ENCODE measurements at regions not wholly inside any gene's neighbourhood (a gene's known extent, or its start where the extent isn't known, plus 50 kb on each side); places are given as distances from the start of the nearest gene placed in this dataset.

- no TSS peak for BruUV-seq (replicated peaks)
- TF ChIP-seq EZH2phosphoT487 (IDR thresholded peaks at IDR 0.05; ENCODE audit: borderline replicate concordance, low read length) (no peak), EZH2 (IDR thresholded peaks at IDR 0.05; ENCODE audit: low read length, unreplicated experiment) (no peak)
- TF ChIP-seq, protein P1, sequence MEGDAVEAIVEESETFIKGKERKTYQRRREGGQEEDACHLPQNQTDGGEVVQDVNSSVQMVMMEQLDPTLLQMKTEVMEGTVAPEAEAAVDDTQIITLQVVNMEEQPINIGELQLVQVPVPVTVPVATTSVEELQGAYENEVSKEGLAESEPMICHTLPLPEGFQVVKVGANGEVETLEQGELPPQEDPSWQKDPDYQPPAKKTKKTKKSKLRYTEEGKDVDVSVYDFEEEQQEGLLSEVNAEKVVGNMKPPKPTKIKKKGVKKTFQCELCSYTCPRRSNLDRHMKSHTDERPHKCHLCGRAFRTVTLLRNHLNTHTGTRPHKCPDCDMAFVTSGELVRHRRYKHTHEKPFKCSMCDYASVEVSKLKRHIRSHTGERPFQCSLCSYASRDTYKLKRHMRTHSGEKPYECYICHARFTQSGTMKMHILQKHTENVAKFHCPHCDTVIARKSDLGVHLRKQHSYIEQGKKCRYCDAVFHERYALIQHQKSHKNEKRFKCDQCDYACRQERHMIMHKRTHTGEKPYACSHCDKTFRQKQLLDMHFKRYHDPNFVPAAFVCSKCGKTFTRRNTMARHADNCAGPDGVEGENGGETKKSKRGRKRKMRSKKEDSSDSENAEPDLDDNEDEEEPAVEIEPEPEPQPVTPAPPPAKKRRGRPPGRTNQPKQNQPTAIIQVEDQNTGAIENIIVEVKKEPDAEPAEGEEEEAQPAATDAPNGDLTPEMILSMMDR (conservative IDR thresholded peaks at IDR 0.05; ENCODE audit: low read depth, low read length), result no peak
- DNase-seq, result no peak
- Histone ChIP-seq H3K4me3 (ENCODE audit: low read length) (no peak overlapping the region), H3K4me1 (ENCODE audit: insufficient read depth, low read length) (no peaks in the 10 kb centered on the region), H3K4me2 (ENCODE audit: low read length) (no peak overlapping the region), H3K9me3 (ENCODE audit: low read length) (no peaks in the 10 kb centered on the region), H3K9ac (ENCODE audit: low read length) (no peak overlapping the region), H3K79me2 (ENCODE audit: low read length) (no peaks in the 10 kb centered on the region), H3K27me3 (ENCODE audit: low read length) (peaks cover 17% of the 10 kb centered on the region; the same call in 1 of the 2 replicates), H2AFZ (ENCODE audit: low read length) (no peak overlapping the region), H3K27ac (ENCODE audit: low read length) (no peak overlapping the region), H3F3A (ENCODE audit: low read length, unreplicated experiment) (no peaks in the 10 kb centered on the region), H3K9me2 (replicated peaks; ENCODE audit: low read length) (no peaks in the 10 kb centered on the region), H4K20me1 (ENCODE audit: low read length) (no peaks in the 10 kb centered on the region), H3K36me3 (ENCODE audit: low read depth, low read length) (no peaks in the 10 kb centered on the region)
- no peak for ATAC-seq
- ChIA-PET CTCF (interaction anchor here (0.6 kb wide), 1 partner anchor 10 kb away, joined by 3 read pairs; no protein-coding TSS in a partner anchor), POLR2A (ENCODE audit: unreplicated experiment) (no interaction called here)
- intact Hi-C loops (cut with micrococcal nuclease), result no loop called here
These were observed 189.4 kb upstream of the MTPN start for GRCh38 chr7:136166521-136166920.

GRCh38 chr7:136163340-136163801, 186.2 kb upstream of the MTPN start:
- Histone ChIP-seq H4K20me1 (ENCODE audit: low read length) (no peaks in the 10 kb centered on the region), H3K9me2 (replicated peaks; ENCODE audit: low read length) (no peaks in the 10 kb centered on the region), H3K4me2 (ENCODE audit: low read length) (no peak overlapping the region), H3F3A (ENCODE audit: low read length, unreplicated experiment) (no peaks in the 10 kb centered on the region), H3K27ac (ENCODE audit: low read length) (no peak overlapping the region), H3K9ac (ENCODE audit: low read length) (no peak overlapping the region), H3K4me3 (ENCODE audit: low read length) (no peak overlapping the region), H3K27me3 (ENCODE audit: low read length) (peaks cover under 1% of the 10 kb centered on the region; the same call in 1 of the 2 replicates), H3K79me2 (ENCODE audit: low read length) (no peaks in the 10 kb centered on the region), H3K36me3 (ENCODE audit: low read depth, low read length) (no peaks in the 10 kb centered on the region), H3K9me3 (ENCODE audit: low read length) (no peaks in the 10 kb centered on the region), H2AFZ (ENCODE audit: low read length) (no peak overlapping the region), H3K4me1 (ENCODE audit: insufficient read depth, low read length) (no peaks in the 10 kb centered on the region)
- no peak for ATAC-seq
- BruUV-seq (replicated peaks), result no TSS peak
- intact Hi-C loops (cut with micrococcal nuclease), result no loop called here
- TF ChIP-seq EZH2 (IDR thresholded peaks at IDR 0.05; ENCODE audit: low read length, unreplicated experiment), result no peak
- TF ChIP-seq, protein P1 (conservative IDR thresholded peaks at IDR 0.05; ENCODE audit: low read depth, low read length), result no peak
- TF ChIP-seq EZH2phosphoT487 (IDR thresholded peaks at IDR 0.05; ENCODE audit: borderline replicate concordance, low read length), result no peak
- DNase-seq, result no peak
- CTCF ChIA-PET, result no interaction called here
- POLR2A ChIA-PET (ENCODE audit: unreplicated experiment), result no interaction called here

- Histone ChIP-seq H3K4me2 (ENCODE audit: low read length) (no peak overlapping the region), H3F3A (ENCODE audit: low read length, unreplicated experiment) (no peaks in the 10 kb centered on the region), H3K79me2 (ENCODE audit: low read length) (no peaks in the 10 kb centered on the region), H3K9ac (ENCODE audit: low read length) (no peak overlapping the region), H4K20me1 (ENCODE audit: low read length) (no peaks in the 10 kb centered on the region), H2AFZ (ENCODE audit: low read length) (no peak overlapping the region), H3K4me1 (ENCODE audit: insufficient read depth, low read length) (no peaks in the 10 kb centered on the region), H3K36me3 (ENCODE audit: low read depth, low read length) (no peaks in the 10 kb centered on the region), H3K9me3 (ENCODE audit: low read length) (no peaks in the 10 kb centered on the region), H3K9me2 (replicated peaks; ENCODE audit: low read length) (no peaks in the 10 kb centered on the region), H3K4me3 (ENCODE audit: low read length) (no peak overlapping the region), H3K27ac (ENCODE audit: low read length) (no peak overlapping the region), H3K27me3 (ENCODE audit: low read length) (peaks cover 23% of the 10 kb centered on the region)
- no TSS peak for BruUV-seq (replicated peaks)
- ATAC-seq, result no peak
- CTCF ChIA-PET, result no interaction called here
- intact Hi-C loops (cut with micrococcal nuclease), result no loop called here
- TF ChIP-seq, protein P1 (conservative IDR thresholded peaks at IDR 0.05; ENCODE audit: low read depth, low read length), result no peak
- TF ChIP-seq EZH2phosphoT487 (IDR thresholded peaks at IDR 0.05; ENCODE audit: borderline replicate concordance, low read length), result no peak
- no peak for TF ChIP-seq EZH2 (IDR thresholded peaks at IDR 0.05; ENCODE audit: low read length, unreplicated experiment)
- POLR2A ChIA-PET (ENCODE audit: unreplicated experiment), result no interaction called here
- DNase-seq, result no peak
These were observed 173.2 kb upstream of the MTPN start for GRCh38 chr7:136150311-136150710.
